GM12892 (cell line): ENCODE measurements at regions not wholly inside any gene's neighbourhood (a gene's known extent, or its start where the extent isn't known, plus 50 kb on each side); places are given as distances from the start of the nearest gene placed in this dataset.

Experiments used
- POLR2A ChIP-seq: IDR thresholded peaks from 2 replicates; pipeline ENCODE4 v1.6.1; 2011; ENCODE audit warnings: low read depth, low read length, control low read depth
- POLR2AphosphoS5 ChIP-seq: IDR thresholded peaks from 2 replicates; pipeline ENCODE4 v1.6.1; 2011; ENCODE audit warnings: low read depth, low read length, control low read depth
- TAF1 ChIP-seq: IDR thresholded peaks from 2 replicates; pipeline ENCODE4 v1.6.1; 2011; ENCODE audit warnings: low read depth, mild to moderate bottlenecking, control low read depth, low read length, borderline replicate concordance

- TF ChIP-seq POLR2AphosphoS5 (no peak), TAF1 (no peak), POLR2A (no peak)
These were observed 100.9 kb downstream of the NAV1 start for GRCh38 chr1:201639826-201640225.
